Suprapubic skin (tissue), 4 donors: ENCODE measurements at regions not wholly inside any gene's neighbourhood (a gene's known extent, or its start where the extent isn't known, plus 50 kb on each side); places are given as distances from the start of the nearest gene placed in this dataset.

Experiments
- DNase-seq, 2 donors: peaks; one replicate each; pipeline ENCODE4 v3.0.0-alpha.2; 2019; ENCODE audit warnings: low spot score in 2 of 2
- H3K27ac ChIP-seq: fragments of 200-600 bp; sonication (generic); one replicate; pipeline ENCODE4 v1.5.1; 2019
- H3K27me3 ChIP-seq: fragments of 200-600 bp; sonication (generic); one replicate; pipeline ENCODE4 v1.5.1; 2019
- H3K36me3 ChIP-seq: fragments of 200-600 bp; sonication (generic); one replicate; pipeline ENCODE4 v1.5.1; 2019
- H3K4me1 ChIP-seq: fragments of 200-600 bp; sonication (generic); one replicate; pipeline ENCODE4 v1.5.1; 2019
- H3K4me3 ChIP-seq: fragments of 200-600 bp; sonication (generic); one replicate; pipeline ENCODE4 v1.5.1; 2019; ENCODE audit warnings: mild to moderate bottlenecking
- H3K9me3 ChIP-seq: fragments of 200-600 bp; sonication (generic); one replicate; pipeline ENCODE4 v1.5.1; 2019
- EP300 ChIP-seq: sonication (generic); formaldehyde crosslinking; IDR thresholded peaks from one replicate; pipeline ENCODE4 v1.6.1; 2017; ENCODE audit warnings: antibody characterized with exemption
- POLR2A ChIP-seq, 2 donors: fragments of 450-650 bp; IDR thresholded peaks; one replicate each; pipeline ENCODE4 v1.6.1; 2017; ENCODE audit warnings: antibody characterized with exemption in 2 of 2, mild to moderate bottlenecking in 2 of 2, moderate library complexity in 2 of 2
- POLR2AphosphoS5 ChIP-seq, 3 donors: sonication (generic); formaldehyde crosslinking; IDR thresholded peaks; one replicate each; pipeline ENCODE4 v1.6.1; 2017; ENCODE audit warnings: antibody characterized with exemption in 3 of 3
- WGBS: methylation state at CpG from one replicate; pipeline ENCODE4 v1.1.5; 2018; 5-methylcytosine and 5-hydroxymethylcytosine counted together
- TF ChIP-seq, protein P1 (sequence below), 2 donors: fragments of 200-600 bp in 1 of 2; fragments of 450-650 bp in 1 of 2; sonication (generic) in 1 of 2; IDR thresholded peaks; one replicate each; pipeline ENCODE4 v1.5.1; 2016 to 2019; ENCODE audit warnings: antibody characterized with exemption in 2 of 2, mild to moderate bottlenecking in 1 of 2, moderate library complexity in 1 of 2

- H3K4me1 ChIP-seq, result peaks cover 34% of the 10 kb centered on the region
- no peaks in the 10 kb centered on the region for H3K27me3 ChIP-seq
- no peak for DNase-seq
- no peaks in the 10 kb centered on the region for H3K9me3 ChIP-seq
- TF ChIP-seq, protein P1, sequence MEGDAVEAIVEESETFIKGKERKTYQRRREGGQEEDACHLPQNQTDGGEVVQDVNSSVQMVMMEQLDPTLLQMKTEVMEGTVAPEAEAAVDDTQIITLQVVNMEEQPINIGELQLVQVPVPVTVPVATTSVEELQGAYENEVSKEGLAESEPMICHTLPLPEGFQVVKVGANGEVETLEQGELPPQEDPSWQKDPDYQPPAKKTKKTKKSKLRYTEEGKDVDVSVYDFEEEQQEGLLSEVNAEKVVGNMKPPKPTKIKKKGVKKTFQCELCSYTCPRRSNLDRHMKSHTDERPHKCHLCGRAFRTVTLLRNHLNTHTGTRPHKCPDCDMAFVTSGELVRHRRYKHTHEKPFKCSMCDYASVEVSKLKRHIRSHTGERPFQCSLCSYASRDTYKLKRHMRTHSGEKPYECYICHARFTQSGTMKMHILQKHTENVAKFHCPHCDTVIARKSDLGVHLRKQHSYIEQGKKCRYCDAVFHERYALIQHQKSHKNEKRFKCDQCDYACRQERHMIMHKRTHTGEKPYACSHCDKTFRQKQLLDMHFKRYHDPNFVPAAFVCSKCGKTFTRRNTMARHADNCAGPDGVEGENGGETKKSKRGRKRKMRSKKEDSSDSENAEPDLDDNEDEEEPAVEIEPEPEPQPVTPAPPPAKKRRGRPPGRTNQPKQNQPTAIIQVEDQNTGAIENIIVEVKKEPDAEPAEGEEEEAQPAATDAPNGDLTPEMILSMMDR (IDR thresholded peaks at IDR 0.05), result no peak
- TF ChIP-seq POLR2A (IDR thresholded peaks at IDR 0.05) (no peak), EP300 (no peak), POLR2AphosphoS5 (IDR thresholded peaks at IDR 0.05) (no peak)
- H3K27ac ChIP-seq, result no peak overlapping the region
- no peak overlapping the region for H3K4me3 ChIP-seq
- H3K36me3 ChIP-seq, result no peaks in the 10 kb centered on the region
- 21% methylated on average over 7 of the region's 7 CpGs for WGBS
Observed at GRCh38 chr10:121080281-121080891, 229.2 kb downstream of the WDR11 start.

DNA sequence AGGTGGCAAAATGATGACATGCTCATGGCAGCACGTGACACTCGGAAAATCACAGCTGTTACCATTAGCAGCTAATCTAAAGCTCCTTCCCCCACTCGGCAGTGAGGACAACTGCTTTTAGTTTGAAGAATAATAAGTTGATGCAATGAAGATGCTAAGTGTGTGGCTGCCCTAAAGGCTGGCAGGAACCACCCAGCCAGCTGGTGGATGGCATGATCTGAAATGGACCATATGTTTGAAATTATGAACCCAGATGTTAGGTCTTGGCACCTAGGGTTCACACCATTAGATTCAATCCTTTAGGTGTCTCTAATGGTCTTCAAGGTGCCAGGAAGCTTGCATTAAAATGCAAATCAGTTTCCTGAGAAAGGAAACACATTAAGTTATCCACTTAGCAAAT is 230.1 kb downstream of the WDR11 start:
- Histone ChIP-seq H3K4me1 (peaks cover 32% of the 10 kb centered on the region), H3K4me3 (no peak overlapping the region), H3K9me3 (no peaks in the 10 kb centered on the region), H3K27ac (no peak overlapping the region), H3K27me3 (no peaks in the 10 kb centered on the region), H3K36me3 (no peaks in the 10 kb centered on the region)
- 65% methylated on average over 3 of the region's 3 CpGs for WGBS
- no peak for DNase-seq
- no peak for TF ChIP-seq POLR2A (IDR thresholded peaks at IDR 0.05)

GRCh38 chr10:121082984-121083383 is 231.8 kb downstream of the WDR11 start:
- no peak for TF ChIP-seq POLR2AphosphoS5 (IDR thresholded peaks at IDR 0.05)
- TF ChIP-seq, protein P1 (IDR thresholded peaks at IDR 0.05), result no peak
- no peak for TF ChIP-seq POLR2A (IDR thresholded peaks at IDR 0.05)
- no peak for TF ChIP-seq EP300
- Histone ChIP-seq H3K4me1 (peaks cover 15% of the 10 kb centered on the region), H3K9me3 (no peaks in the 10 kb centered on the region), H3K27me3 (no peaks in the 10 kb centered on the region), H3K27ac (no peak overlapping the region), H3K4me3 (no peak overlapping the region), H3K36me3 (no peaks in the 10 kb centered on the region)
- WGBS, result 89% methylated on average over 3 of the region's 3 CpGs
- DNase-seq, result no peak

GRCh38 chr10:121084016-121084674 is 233.0 kb downstream of the WDR11 start:
- Histone ChIP-seq H3K4me3 (no peak overlapping the region), H3K36me3 (no peaks in the 10 kb centered on the region), H3K9me3 (no peaks in the 10 kb centered on the region), H3K27me3 (no peaks in the 10 kb centered on the region), H3K27ac (no peak overlapping the region), H3K4me1 (peaks cover 5% of the 10 kb centered on the region)
- WGBS, result 73% methylated on average over 8 of the region's 8 CpGs
- no peak for DNase-seq
- TF ChIP-seq POLR2A (IDR thresholded peaks at IDR 0.05) (no peak), EP300 (no peak), POLR2AphosphoS5 (IDR thresholded peaks at IDR 0.05) (no peak)
- TF ChIP-seq, protein P1 (IDR thresholded peaks at IDR 0.05), result no peak

DNA sequence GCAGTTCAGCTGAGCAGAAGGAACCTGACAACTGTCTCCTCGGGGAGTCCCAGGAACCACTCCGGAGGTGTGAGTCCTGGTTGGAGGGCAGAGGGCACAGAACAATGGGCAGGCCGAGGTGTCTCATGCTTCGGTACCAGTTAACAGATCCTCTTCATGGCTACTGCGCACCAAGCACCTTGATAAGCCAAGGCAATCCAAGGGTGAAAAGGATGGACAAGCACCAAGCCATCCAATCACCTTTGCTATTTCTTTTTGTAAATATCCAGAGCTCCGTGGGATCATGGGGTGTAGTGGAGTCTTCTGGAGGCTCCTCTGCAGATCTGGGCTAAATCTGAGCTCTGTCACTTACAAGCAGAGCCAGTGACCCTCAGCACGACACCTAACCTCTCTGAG is 233.5 kb downstream of the WDR11 start:
- Histone ChIP-seq H3K27ac (no peak overlapping the region), H3K4me3 (no peak overlapping the region), H3K4me1 (no peaks in the 10 kb centered on the region), H3K27me3 (no peaks in the 10 kb centered on the region), H3K9me3 (no peaks in the 10 kb centered on the region), H3K36me3 (no peaks in the 10 kb centered on the region)
- 85% methylated on average over 5 of the region's 7 CpGs for whole genome bisulfite sequencing
- DNase-seq, result no peak
- TF ChIP-seq, protein P1 (IDR thresholded peaks at IDR 0.05), result no peak
